GM19324 (cell line): ENCODE measurements at regions not wholly inside any gene's neighbourhood (a gene's known extent, or its start where the extent isn't known, plus 50 kb on each side); places are given as distances from the start of the nearest gene placed in this dataset.

ENCODE experiments used
- ATAC-seq: cut with Tn5 transposase; IDR thresholded peaks from one replicate; pipeline ENCODE4 v1.9.1; 2021; ENCODE audit warnings: mild to moderate bottlenecking, moderate library complexity; ENCODE audit not compliant: unreplicated experiment, low FRiP score

DNA sequence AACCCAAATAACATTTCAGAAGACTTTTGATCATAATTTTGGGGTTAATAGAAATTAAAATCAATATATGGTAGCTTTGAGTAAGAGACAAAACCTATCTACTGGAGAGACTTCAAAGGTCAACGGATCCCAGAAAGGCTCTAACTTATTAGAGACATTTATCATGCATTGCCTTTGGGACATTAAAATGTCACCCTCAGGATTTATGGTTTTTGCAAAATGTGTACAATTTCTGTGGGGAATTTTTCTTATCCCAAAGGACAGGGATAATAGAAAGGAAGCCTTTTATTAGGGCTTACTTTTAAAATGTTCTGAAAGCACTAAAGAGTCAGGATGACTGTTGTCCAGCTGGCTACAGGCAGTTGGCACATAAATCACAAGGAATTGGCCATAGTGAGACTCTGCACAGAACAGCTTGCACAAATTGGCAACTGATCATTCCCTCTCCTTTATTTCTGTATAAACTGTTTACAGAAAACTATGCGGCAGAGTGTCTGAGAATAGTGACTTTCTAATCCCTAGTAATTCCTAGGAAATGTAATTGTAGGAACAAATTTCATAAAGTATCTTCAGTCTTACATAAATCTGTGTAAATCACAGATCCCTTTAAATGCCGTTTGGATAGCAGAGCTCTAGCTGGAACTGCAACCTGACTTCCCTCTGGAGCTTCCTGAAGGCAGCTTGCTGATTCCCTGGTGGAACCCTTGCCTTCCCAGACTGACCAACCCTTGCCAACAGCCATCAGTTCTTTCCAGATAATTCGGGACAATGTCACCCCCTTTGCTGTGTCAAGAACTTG is 201.1 kb upstream of the PREP start:
- no peak for ATAC-seq

DNA sequence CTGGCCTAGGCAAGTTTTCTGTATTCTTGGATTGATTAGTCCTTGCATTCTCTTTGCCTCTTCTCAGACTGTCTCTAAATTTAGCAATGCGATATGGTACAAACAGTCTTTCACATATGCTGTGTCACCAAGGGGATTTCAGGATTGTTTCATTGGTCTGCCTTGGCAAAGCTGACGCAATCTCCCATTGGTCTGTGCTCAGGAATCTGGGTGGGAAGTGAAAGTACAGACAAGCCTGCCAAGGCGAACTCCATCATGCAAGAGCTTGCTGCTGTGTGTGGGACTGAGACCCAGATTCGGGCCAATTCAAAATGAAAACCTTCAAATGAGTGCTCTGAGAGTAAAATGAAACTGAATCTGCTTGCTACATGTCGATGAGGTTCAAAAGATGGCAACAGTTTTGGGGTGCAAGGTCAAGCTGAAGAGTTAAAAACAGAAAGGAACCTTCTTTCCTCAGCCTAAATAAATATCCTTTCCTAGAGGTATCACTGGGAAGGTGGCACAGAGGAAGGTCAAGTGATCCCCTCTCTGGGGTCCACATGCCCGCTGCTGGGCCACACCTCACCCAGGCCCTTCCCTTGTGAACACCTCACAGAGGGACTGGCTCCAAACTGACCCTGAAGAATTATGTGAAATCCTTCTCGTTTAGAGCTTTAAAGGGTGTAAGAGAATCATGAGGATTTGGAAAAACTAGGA is 198.8 kb upstream of the PREP start:
- peak; percentile 78 for ATAC-seq

DNA sequence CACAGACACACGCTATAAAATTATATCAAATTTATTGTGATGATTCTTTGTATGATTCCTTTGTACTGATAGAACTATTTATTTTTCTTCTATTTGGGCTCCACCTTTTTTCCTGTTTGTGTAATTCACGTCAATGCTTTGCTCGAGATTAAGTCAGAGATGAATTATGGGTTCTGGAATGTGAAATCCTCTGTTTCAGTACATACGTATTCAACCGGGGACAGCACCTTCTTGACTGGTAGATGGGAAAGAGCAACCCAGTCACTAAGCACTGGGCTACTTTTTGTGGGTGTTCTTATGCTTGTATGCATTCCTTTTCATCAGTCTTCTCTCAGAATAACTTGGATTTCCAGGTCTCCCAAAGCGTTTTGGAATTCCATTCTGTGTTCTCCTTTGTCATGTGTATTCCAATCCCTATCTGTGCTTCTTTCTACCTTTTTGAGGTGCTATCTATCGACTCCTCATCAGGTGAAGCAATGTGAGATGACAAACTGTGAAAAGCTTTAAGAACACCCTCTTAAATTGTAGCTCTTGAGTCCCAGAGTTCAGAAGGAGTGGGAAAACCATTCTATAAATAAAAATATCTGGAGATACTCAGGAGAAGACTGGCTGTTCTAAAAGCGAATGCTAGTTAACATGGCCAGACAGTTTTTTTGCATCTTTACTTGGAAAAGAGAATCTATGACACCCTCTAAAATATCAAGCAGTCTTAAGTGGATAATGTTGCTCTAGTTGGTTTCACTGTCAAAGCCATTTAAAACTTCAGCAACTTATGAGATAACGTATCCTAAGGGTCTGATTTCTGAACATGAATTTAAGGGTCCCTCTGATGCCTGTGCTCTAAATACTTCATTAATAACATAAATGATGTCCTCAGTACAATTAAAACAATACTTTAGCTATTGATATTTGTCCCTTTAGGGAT is 197.7 kb upstream of the PREP start:
- no peak for ATAC-seq

DNA sequence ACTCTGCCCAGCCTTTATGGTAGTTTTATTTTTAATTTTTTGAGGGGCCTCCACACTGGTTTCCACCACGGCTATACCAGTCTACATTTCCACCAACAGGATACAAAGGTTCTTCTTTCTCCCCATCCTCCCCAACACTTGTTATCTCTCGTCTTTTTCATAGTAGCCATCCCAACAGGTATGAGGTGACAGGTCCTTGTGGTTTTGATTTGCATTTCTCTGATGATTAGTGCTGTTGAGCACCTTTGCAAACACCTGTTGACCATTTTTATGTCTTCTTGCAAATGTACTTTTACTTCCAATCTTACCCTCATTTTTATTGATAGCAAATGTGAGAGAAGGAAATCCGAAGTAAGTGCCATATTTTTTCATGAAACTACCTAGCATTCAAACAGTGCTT is 195.4 kb upstream of the PREP start:
- ATAC-seq = no peak

DNA sequence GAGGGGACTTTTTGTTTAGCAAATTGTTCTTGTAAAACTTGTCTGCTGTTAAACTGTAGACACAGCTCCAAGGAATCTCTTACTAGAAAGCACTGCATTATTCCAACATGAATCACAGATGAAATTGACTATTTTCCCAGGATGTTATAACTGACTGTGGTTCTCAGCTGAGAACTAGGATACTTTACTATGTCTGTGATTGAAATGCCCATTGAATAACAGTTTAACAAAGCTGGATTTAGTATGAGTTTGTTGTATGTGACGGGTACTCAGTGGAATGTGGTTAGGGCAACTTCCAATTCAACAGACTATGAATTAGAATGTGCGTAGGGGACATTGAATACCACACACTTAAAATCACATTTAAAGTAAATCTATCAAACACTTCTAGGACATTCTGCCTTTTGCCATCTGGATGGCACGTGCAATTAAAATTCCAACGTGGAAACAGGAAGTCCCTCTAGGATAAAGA is 193.4 kb upstream of the PREP start:
- ATAC-seq = no peak

GRCh38 chr6:105595829-105596228 is 192.9 kb upstream of the PREP start:
- no peak for ATAC-seq

DNA sequence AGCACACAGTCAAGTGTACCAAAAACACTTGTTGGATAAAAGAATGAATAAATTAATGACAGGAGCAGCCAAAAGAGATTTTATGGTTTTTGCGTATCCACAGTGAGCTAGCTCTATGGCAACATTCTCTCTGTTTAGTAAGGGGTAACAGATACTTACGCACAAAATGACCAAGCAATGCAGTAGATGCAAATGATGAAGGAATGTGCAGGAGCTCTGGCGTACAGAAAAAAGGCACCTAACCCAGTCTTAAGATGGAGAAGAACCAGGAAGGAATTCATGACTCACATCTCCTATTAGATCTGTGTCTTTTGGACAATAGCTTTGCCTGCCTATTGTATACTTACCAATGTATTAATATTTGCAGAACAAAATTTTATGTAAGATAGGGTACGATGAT is 191.9 kb upstream of the PREP start:
- ATAC-seq = no peak

DNA sequence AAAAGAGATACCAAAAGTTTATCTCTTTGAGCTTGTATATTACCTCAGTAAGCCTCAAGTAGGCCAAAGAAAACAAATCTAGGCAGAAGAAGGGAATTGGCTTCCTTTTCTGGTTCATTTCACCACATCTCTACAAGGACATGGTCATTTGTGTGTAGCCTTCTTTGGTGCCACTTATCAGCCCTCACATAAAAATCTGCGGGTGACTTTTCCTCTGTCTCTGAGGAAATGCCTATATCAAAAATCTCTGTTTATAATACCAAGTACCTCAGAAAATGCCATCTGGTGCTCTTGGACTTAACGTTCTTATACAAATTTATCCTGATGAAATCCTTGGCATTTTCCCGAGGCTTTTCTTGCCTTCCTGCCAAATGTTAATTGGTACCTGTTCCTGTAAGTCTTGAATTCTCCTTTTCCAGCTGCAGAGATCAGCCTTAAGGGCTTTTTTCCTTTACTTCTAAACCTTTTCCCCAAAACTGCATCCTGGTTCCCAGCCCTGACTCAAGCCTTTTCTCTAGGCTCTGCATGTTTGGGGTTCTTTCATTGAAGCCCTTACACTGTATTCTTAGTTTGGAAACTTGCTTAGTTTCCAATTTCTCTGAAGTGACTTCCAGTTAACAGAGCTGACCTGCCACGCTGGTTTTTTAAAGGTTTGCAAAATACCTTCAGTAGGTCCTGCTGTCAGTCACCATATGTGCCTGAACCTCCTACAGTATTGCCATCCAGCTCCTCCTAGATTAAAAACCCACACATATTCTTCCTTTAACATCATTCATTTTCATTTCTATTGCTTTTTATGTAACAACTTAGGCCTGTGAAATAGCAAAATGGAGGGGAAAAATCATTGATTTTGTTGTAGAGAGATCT is 191.2 kb upstream of the PREP start:
- no peak for ATAC-seq

DNA sequence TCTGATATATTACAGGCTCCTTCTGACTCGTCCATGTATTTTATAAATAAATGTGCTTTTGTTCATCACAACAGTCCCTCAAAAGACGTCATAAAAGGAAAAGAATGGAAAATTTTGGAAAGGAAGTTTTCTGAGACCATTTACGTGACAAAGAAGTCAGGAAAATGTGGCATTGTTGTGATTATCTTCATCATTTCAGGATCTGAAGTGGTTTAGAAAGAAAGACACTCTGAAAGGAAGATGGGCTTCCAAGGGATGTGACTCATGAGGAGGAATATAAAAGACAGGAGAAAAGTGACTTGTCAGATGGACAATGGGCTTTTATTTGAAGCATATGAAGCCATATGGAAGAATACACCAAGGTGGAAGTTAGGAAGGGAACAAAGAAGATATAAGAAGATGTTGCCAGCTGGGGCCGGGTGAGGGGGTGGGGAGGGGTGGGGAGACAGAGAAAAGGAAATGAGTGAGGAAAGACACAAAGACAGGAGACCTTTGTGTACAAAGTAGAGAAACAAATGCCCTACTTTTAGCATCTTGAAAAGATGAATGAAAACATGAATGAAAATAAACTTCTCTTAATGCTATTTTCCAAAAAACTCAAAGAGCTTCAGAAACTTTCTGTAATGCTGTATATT is 190.3 kb upstream of the PREP start:
- no peak for ATAC-seq

- no peak for ATAC-seq
These were observed 189.4 kb upstream of the PREP start for GRCh38 chr6:105592329-105592728.

- ATAC-seq = peak; percentile 76
These were observed 188.2 kb upstream of the PREP start for GRCh38 chr6:105591053-105591452.

- no peak for ATAC-seq
These were observed 185.3 kb upstream of the PREP start for GRCh38 chr6:105588123-105588710.

GRCh38 chr6:105587349-105588122 is 184.7 kb upstream of the PREP start:
- no peak for ATAC-seq

- no peak for ATAC-seq
These were observed 175.4 kb upstream of the PREP start for GRCh38 chr6:105578179-105578707.

GRCh38 chr6:105573556-105573955 is 170.7 kb upstream of the PREP start:
- no peak for ATAC-seq

- no peak for ATAC-seq
These were observed 170.3 kb upstream of the PREP start for GRCh38 chr6:105573138-105573537.

GRCh38 chr6:105570416-105570815 is 167.5 kb upstream of the PREP start:
- no peak for ATAC-seq

DNA sequence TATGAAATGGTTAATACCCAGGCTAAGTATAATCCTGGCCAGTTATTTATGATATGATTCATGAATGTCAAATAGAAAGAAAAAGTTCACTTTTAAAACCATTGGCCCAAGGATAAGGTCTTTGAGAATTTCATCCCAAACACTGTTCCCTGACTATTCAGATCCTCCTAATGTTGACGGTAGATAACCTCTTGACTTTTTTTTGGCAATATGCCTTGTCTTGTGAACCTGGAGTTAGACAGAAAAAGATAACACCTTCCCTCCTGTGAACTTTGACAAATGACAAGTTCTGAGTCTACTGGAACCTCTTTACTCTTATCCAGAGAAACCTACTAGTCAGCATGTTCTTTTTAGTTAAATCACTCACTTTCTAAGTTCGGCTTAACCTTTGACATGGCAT is 166.8 kb upstream of the PREP start:
- ATAC-seq = no peak
